DLD1 (cell line): ENCODE measurements at regions not wholly inside any gene's neighbourhood (a gene's known extent, or its start where the extent isn't known, plus 50 kb on each side); places are given as distances from the start of the nearest gene placed in this dataset.

ENCODE experiments used
- in situ Hi-C: cut with HindIII; loops from 2 replicates; pipeline ENCODE4 v1.10.0; 2017; ENCODE audit warnings: low sequenced_read_pairs

DNA sequence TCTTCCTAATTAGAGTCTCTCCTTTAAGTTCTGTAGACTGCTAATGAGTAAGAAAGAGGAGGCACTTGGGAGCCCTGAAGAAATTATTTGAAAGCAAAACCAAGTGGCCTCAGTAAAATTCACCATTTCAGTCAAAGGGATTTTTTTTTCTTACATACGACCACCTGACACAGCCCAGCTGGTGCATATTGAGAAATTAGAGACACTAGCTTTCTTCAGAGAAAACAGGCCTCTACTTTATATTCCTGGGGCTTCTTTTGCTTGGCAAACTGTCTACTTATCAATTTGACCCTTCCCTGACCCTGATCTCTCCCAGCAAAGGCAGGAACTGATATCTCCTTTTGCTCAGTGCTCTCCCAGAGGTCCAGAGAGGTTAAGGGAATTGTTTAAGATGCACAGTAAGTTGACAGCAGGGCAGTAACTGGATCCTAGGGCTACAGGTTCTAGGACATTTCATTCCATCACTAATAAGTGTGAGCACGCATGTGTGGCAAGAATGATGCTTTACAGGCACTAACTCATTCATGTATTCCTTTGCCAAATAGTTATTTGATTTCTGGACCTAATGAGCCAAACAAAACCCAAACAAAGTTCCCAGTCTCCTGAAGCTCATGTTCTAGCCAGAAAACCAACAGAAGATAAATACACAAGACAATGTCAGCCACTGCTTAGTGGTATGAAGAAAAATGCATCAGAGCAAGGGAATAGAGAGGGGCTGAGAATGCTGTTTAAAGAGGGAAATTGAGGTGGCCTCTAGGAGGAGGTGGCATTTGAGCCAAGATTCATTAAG is 467.6 kb downstream of the SOX6 start:
- in situ Hi-C loops = no loop called here

DNA sequence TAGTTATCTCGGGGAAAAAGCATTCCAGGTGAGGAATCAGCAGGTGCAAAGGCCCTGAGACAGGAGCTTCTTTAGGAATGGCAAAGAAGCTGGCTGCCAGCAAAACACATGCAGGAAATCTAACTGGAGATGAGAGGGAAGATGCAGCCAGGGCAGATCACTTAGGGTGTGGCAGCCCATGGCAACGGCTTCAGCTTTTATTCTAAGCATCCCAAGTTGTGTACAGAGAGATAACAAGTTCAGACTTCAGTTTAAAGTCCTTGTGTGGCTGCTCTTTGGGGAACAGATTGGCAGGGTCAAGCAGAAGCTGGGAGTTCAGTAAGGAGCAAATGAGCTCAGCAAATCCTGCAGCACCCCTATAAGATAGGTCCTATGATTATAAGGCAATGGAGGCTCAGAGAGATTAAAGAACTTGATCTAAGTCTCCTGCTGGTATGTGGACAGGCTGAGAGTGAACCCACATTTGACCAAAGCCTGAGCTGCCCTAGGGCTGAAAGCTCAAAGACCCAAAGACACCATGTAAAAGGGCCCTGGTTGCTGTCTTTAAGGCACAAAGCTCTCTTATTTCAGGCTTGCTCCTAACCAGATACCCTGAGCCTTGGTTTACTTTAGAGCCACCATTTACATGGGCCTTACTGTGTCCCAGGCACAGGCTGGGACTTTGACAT is 466.8 kb downstream of the SOX6 start:
- in situ Hi-C loops = no loop called here

GRCh38 chr11:15890031-15890713 is 466.2 kb downstream of the SOX6 start:
- in situ Hi-C loops = no loop called here

- in situ Hi-C loops = no loop called here
These were observed 463.3 kb downstream of the SOX6 start for GRCh38 chr11:15893080-15893492.

- in situ Hi-C loops = no loop called here
These were observed 460.3 kb downstream of the SOX6 start for GRCh38 chr11:15896026-15896425.

DNA sequence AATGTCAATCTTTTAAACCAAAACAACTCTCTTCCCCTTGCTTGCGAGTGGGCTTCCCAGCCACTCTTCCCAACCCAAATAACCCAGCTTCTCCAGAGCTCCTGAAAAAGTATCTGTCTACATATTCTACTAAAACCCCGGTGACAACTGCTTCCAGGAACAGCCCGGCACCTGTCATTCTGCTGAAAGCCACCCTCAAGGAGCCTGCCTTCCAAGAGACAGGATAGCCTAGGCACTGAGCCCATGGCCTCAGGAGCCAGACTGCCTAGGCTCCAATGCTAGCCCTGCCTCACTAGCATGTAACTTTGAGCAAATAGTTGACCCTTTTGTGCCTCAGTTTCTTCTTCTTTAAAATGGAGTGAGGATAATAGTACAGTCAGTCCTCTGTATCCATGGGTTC is 459.8 kb downstream of the SOX6 start:
- in situ Hi-C loops = no loop called here

DNA sequence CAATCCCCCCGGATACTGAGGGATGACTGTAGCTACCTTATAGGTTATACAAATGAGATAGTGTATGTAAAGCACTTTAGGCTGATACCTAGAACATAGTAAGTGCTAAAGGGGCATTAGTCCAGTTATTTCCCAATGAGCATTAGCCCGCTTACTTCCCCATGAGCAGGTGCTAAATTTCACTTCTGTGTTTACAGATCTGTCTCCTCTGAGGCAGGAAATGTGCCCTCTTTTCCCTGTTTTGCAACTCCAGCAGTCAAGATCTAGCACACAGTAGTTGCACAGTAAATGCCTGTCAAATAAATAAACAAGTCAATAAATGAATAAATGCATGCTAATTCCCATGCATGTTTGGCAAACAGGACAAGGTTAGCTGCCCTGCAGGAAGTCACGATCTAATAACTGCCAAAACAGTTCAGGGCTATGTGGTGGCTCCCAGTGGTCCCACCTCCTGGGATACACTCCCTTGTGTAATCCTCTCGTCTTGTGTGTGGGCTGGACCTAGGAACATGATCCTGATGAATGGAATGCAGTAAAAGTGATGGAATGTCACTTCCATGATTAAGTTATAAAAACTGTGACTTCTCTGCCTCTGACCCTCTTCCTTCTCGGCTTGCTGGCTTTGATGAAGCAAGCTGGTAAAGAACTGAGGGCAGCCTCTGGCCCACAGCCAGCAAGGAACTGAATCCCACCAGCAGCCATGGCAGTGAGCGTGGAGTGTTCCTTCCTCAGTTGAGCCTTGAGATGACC is 459.0 kb downstream of the SOX6 start:
- in situ Hi-C loops = no loop called here

DNA sequence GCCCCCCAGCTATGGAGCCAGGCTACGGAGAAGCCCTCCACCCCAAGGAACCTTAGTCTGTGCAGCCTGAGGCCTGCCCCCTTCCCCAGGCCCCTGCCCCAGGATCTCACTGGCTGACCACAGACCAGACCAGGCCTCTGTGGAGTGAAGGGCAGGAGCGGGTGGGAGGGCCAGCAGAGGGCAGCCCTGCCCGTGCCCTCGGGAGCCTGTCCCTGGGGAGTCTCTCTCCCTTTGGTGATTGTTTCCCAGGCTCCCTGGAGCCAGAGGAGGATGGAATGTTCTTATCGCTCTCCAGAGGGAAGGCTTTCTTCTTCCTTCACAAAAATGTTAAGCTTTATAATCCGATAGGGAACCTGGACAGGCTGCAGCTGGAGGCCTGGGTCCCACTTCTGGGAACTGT is 455.3 kb downstream of the SOX6 start:
- in situ Hi-C loops = loop anchor here (25.0 kb wide), 1 partner anchor 89 kb away; no protein-coding TSS in a partner anchor

GRCh38 chr11:15901790-15902189 is 454.6 kb downstream of the SOX6 start:
- in situ Hi-C loops = loop anchor here (25.0 kb wide), 1 partner anchor 89 kb away; no protein-coding TSS in a partner anchor

- in situ Hi-C loops = loop anchor here (25.0 kb wide), 1 partner anchor 91 kb away; no protein-coding TSS in a partner anchor
These were observed 453.1 kb downstream of the SOX6 start for GRCh38 chr11:15903246-15903645.

- in situ Hi-C loops = loop anchor here (25.0 kb wide), 1 partner anchor 93 kb away; no protein-coding TSS in a partner anchor
These were observed 450.8 kb downstream of the SOX6 start for GRCh38 chr11:15905366-15906104.

DNA sequence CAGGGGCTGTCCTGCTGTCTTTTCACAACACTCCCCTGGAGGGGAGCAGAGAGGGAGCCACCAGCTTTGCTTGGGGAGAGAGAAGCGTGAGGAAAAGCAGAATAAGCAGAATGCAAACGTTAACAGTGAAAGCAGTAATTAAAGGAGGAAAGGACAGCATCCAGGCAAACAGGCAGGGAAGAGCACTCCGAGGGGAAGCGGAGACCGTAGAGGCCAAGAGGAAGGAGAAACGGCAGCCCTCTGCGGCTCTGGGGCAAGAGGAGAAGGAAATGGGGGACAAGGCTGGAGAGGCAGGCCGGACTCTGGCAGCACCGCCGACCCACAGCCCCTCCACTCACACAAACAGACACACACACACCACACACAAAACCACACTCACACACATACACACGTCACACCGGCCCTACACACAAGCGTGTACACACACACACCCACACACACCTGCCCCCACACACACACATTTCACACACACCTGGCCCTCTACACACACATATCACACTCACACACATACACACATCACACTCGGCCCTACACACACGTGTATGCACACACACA is 449.8 kb downstream of the SOX6 start:
- in situ Hi-C loops = loop anchor here (25.0 kb wide), 1 partner anchor 94 kb away; no protein-coding TSS in a partner anchor

DNA sequence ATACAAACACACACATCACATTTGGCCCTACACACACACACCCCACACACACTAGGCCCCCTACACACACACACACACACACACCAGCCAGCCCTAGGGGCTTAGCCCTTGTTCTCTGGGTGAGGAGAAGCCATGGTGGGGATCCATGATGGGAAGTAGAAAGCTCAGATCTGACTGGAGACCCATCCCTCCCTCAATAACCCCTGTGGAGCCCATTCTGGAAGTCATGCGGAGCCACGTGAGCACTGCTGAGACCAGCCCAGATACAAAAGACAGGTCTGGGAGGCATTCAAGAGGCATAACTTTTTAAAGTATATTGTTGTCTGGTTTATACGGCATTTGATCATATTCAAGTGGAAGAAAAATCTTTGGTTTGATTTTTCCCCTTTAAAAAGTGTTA is 448.5 kb downstream of the SOX6 start:
- in situ Hi-C loops = loop anchor here (25.0 kb wide), 1 partner anchor 96 kb away; no protein-coding TSS in a partner anchor

DNA sequence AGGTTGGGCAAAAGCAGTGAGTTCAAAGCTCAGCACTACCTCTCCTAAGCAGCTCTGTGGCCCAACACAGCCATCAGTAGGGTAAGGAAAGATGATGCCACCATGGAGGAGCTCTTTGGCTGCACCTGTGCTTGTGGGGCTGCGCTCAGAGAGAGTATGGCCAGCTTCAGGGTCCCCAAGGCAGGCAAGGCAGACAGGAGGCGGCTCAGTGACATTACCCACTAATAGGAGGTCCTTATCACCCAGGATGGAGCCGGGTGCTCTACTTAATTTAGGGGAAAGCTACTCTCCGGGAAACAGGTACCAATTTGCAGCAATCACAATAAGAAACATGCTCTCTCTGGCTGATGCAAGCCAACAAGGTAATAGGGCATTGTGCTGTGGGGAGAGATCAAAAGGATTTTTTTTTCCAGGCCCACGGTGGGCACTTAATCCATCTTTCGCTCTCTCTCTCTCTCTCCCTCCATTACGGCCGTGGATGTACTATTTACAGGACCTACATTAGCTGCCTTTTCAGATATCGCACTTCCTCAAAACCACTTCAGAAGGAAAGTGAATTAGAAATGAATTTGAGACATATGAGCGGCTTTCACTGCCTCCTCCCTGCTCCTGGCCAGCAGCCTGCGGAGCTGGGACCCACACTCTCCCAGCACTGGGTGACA is 446.3 kb downstream of the SOX6 start:
- in situ Hi-C loops = loop anchor here (25.0 kb wide), 1 partner anchor 98 kb away; no protein-coding TSS in a partner anchor

GRCh38 chr11:15910761-15911160 is 445.6 kb downstream of the SOX6 start:
- in situ Hi-C loops = loop anchor here (25.0 kb wide), 1 partner anchor 98 kb away; no protein-coding TSS in a partner anchor

DNA sequence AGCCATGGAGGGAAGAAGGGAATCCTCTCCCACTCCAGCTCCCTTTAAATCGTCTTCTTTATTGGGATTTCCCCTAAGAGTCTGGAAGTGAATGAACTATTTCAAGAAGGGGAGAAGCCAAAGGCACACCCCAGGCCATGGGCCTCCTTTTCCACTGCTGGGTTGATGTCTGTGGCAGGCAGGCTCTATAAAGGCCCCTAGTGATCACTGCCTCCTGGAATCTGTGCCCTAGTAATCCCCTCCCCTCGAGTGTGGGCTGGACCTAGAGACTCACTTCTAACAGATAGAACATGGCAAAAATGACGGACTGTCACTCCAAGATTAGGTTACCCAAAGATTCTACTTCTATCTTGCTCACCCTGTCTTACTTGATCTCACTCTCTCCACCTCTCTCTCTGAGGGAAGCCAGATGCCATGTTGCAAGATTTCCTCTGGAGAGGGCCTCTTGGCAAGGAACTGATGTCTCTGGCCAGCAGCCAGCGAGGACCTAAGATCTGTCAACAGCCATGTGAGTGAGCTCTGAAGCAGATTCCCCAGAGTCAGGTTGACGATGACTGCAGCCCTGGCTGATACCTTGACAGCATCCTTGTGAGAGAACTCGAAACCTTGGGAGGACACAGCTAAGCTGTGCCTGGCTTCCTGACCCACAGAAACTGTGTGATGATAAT is 444.8 kb downstream of the SOX6 start:
- in situ Hi-C loops = loop anchor here (25.0 kb wide), 1 partner anchor 99 kb away; no protein-coding TSS in a partner anchor

DNA sequence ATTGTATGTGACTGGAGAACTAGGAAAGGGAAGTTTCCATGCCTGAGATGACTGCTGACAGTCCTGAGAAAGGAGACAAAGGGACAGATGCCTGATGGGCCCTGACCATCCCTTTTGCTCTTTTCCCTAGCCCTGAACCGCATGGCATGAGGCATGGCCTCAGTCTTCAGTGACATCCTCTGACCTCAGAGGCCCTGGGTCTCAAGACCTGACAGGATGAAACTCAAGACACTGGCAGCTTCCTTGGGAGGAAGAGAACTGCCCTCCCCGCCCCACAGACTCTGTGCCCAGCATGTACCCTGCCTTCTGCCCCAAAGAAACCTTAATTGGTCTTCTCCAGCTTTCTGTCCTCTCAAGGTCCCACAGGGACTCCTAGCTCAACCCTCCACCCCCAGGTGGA is 444.1 kb downstream of the SOX6 start:
- in situ Hi-C loops = loop anchor here (25.0 kb wide), 1 partner anchor 100 kb away; no protein-coding TSS in a partner anchor

DNA sequence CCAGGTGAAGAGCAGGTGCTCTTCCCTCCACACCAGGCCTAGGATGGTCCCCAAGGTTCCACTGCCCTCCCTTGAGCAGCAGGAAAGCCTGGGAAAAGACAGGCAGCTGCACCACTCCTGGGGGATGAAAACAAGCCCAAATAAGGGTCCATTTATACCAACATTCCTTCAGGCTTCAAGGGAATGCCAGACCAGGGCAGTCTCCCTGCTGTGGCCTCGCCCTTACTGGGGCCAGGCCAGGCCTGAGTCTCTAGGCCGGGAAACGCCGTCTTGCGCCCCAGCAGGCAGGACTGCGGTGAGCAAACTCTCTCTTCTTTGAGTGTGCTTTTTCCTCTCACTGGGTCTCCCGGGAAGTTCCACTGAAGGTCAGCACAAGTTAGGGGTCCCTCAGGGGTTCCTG is 443.5 kb downstream of the SOX6 start:
- in situ Hi-C loops = loop anchor here (25.0 kb wide), 1 partner anchor 101 kb away; no protein-coding TSS in a partner anchor
